Thyroid gland (tissue), 4 donors: ENCODE measurements at regions not wholly inside any gene's neighbourhood (a gene's known extent, or its start where the extent isn't known, plus 50 kb on each side); places are given as distances from the start of the nearest gene placed in this dataset.

Experiments
- POLR2A ChIP-seq, 2 donors: fragments of 450-650 bp; IDR thresholded peaks; one replicate each; pipeline ENCODE4 v1.6.1; 2017; ENCODE audit warnings: antibody characterized with exemption in 2 of 2, mild to moderate bottlenecking in 2 of 2, moderate library complexity in 1 of 2
- TF ChIP-seq, protein P1 (sequence below), 6 experiments: fragments of 200-600 bp in 3 of 6; fragments of 450-650 bp in 3 of 6; sonication (generic) in 3 of 6; IDR thresholded peaks; one replicate each; pipeline ENCODE4 v1.5.1; 2016 to 2019; ENCODE audit warnings: antibody characterized with exemption in 6 of 6, mild to moderate bottlenecking in 2 of 6, inconsistent platforms in 1 of 6, moderate library complexity in 1 of 6

DNA sequence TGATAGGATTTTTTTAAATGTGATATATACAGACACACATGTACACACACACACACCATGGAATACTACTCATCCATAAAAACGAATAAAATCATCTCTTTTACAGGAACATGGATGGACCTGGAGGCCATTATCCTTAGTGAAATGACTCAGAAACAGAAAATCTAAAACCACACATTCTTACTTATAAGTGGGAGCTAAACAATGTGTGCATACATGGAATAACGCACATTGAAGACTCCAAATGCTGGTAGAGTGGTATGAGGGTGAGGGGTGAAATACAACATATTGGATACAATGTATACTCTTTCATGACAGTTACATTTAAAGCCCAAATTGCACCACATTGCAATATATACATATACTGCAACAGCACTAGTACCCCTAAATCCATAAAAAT lies 120.2 kb upstream of the ADGRL3 start:
- TF ChIP-seq, protein P1, sequence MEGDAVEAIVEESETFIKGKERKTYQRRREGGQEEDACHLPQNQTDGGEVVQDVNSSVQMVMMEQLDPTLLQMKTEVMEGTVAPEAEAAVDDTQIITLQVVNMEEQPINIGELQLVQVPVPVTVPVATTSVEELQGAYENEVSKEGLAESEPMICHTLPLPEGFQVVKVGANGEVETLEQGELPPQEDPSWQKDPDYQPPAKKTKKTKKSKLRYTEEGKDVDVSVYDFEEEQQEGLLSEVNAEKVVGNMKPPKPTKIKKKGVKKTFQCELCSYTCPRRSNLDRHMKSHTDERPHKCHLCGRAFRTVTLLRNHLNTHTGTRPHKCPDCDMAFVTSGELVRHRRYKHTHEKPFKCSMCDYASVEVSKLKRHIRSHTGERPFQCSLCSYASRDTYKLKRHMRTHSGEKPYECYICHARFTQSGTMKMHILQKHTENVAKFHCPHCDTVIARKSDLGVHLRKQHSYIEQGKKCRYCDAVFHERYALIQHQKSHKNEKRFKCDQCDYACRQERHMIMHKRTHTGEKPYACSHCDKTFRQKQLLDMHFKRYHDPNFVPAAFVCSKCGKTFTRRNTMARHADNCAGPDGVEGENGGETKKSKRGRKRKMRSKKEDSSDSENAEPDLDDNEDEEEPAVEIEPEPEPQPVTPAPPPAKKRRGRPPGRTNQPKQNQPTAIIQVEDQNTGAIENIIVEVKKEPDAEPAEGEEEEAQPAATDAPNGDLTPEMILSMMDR (IDR thresholded peaks at IDR 0.05), result no peak
- TF ChIP-seq POLR2A (IDR thresholded peaks at IDR 0.05), result no peak
